HG03280 (cell line): ENCODE measurements at regions not wholly inside any gene's neighbourhood (a gene's known extent, or its start where the extent isn't known, plus 50 kb on each side); places are given as distances from the start of the nearest gene placed in this dataset.

ENCODE experiments used
- ATAC-seq: cut with Tn5 transposase; IDR thresholded peaks from one replicate; pipeline ENCODE4 v1.9.1; 2021; ENCODE audit warnings: mild to moderate bottlenecking, moderate library complexity; ENCODE audit not compliant: unreplicated experiment

DNA sequence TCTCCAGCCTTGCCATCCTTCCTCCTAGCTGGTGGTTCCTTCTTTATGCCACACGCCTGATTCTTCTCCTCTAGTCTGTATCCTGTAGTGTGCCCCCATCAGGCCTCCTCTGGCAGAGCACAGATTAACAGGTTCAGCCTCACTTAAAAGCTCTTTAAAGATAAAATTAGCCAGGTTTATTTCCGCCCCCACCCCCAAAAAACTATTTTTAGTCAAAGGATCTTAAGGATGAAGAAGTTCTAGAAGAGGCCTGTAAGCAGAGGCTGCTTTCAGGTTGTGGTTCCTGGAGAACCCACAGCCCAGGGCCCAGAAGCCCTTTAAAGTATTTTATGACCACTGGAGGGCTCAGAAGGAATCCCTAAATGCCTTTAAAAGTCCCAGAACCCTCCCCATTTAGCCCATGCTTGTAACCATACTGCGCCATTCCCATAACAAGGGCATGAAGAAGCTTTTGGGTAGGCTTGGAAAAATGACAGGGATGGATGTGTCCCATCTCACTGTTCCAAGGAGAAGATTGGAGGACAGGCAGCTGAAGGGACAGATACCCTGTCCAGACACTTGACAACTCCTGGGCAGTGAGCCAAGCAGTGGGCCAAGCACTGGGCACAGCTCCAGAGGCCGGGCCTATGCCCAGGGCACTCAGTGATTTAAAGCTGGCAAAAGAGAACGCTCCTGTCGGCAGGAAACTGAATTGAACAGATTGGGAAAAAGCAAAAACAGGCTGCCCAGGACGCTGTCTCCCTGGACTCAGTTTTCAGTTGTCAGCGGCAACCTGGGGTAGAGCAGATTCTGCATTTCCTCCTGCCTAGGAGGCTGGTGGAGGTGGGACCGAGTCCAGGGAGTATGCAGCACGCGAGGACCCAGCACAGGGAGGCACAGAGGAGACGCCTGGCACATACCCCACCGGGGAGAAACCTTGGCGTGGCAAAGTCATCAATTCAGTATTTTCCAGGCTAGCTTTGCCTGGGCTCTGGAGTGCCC is 106.3 kb upstream of the SSBP2 start:
- no peak for ATAC-seq

DNA sequence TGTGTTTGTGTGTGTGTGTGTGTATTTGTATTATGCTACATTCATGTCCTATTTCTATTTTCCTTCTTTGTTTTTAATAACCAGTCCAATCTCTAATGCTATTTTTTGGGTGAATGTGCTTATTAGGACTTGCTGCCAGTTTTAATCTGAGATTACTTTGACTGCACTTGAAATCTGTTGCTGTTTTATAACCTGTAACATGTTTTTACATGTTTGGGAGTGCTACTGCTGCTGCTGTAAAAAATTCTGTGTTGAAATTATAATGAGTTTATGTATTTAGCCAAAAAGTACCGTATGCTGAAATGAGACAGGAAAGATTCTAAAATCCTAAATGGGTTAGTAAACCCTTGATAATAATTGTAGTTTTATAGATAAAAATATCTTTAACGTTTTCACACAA is 104.7 kb upstream of the SSBP2 start:
- no peak for ATAC-seq

GRCh38 chr5:81854915-81855314 is 104.0 kb upstream of the SSBP2 start:
- no peak for ATAC-seq

DNA sequence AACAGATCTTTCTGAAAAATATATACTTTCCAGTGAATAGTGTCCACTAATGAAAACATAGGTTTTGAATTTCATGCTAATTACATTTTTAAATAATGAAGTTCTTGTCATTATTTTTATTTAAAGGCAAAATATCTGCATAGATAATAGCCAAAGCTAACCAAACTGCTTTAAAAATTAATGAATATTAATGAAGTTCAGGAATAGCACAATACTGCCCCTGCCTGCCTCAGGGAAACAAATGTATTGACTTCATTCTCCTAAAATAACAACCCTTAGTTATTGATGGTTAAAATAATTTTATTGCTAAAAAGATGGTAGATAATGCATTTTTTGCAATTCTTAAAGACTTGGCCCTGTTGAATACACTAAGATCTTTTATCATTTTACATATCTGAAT is 103.6 kb upstream of the SSBP2 start:
- ATAC-seq, result no peak

- no peak for ATAC-seq
Measured at GRCh38 chr5:81853030-81853357, 102.1 kb upstream of the SSBP2 start.

DNA sequence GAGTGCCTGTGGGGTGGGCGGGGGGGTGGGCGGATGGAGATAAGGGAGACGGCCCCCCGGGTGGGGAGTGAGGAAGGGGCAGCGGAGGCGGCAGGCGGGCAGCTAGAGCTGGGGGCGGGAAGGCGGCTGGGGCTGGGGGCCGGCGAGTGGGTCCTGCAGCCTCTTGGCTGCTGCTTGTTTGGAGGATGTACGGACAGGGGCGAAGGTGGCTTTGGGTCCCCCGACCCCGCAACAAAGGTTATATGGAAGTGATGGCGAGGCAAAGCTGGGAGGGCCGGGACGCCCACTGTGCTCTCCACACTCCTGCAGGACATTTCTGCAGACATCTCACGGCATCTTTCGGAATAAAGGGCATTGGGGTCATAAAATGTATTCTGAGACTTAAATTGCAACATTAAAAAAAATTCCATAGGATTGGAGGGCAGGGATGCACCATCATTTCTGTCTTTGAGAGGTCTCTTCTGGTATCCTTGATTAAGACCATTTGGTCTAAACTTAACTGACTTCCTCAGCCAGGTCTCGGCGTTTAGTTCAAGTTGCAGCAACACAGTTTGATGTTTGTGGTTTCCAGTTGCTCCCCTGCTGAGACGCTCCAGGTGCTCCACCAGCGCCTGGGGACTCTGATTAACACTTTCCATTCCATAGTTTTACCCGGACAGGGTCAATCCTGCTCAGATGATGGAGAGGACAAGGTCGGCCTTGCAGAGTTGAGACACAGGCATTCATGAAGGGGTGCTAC is 101.6 kb upstream of the SSBP2 start:
- ATAC-seq, result no peak

DNA sequence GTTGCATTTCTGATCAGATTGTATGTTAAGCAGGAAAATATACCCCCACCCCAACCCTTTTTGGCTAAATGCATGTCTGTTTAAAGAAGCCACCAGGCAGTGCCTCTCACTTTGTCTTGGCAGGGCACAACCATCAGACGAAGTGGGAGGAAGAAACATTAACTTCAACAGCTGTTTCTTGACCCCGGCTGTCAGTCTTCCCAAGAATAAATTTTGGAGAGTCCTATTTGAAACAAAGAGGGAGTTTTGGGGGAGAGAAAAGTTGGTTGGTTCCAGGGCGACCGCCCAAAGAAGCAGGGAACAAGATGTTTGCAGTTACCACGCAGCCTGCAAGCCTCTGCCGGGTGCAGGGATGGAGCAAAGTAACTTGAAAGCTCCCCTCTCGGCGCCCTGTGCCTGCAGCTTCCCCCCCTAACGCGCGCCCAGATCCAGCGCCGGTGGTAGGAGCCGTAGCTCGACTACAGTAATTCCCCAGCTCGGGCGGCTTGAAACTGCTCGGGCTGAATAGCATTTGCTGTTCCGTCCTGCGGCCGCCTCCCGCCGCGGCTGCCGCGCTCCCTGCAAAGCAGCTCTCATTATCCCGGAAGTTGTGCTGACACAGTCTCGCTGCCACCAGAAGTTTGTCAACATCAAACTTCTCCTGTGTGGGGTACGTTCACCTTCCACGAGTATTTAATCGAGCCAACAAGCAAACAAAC is 100.7 kb upstream of the SSBP2 start:
- peak; percentile 90 for ATAC-seq

- no peak for ATAC-seq
Measured at GRCh38 chr5:81850501-81851357, 99.8 kb upstream of the SSBP2 start.

DNA sequence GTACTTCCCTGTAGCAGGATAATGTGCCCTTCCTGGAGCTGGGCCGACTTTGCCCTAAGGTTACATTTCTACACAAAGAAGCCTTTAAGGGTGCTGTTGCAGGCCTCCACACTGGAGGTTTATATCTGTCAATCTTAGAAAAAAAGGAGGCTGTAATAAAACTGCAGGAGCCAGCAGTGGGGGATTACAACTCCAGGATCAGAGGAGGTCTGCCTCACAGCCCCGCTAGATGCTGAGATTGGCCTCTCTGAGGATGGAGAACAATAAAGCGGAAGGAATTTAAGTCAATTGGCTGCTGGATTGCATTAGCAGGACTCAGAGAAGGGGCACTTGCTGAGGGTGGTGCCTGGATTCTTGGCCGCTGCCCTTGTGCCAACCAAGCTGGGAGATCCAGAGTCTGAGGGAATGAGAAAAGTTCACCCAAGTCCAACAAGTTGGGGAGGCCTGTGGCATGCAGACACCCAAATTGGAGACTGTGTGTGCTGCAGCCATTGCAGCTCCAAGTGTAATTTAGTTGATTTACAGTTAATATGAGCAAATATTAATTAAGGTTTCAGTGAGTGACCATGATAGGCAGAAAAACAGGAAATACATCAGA is 99.0 kb upstream of the SSBP2 start:
- ATAC-seq, result no peak

- no peak for ATAC-seq
Measured at GRCh38 chr5:81848362-81848880, 97.5 kb upstream of the SSBP2 start.

DNA sequence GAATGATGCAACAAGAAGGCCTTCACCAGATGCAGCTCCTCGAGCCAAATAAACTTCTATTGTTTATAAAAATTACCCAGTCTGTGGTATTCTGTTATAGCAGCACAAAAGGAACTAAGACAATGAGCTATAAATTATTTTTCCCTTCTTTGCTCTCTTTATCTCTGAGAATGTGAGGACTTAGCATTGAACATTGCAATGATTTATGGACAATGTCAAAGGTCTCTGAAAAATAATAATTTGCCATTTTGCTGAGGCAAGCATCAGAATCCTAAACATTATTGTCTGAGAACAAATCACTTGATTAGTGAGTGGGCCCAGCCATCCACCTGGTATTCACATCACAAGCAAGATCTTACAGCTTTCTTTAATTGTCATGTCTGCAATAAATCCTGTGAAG is 95.4 kb upstream of the SSBP2 start:
- ATAC-seq, result no peak

DNA sequence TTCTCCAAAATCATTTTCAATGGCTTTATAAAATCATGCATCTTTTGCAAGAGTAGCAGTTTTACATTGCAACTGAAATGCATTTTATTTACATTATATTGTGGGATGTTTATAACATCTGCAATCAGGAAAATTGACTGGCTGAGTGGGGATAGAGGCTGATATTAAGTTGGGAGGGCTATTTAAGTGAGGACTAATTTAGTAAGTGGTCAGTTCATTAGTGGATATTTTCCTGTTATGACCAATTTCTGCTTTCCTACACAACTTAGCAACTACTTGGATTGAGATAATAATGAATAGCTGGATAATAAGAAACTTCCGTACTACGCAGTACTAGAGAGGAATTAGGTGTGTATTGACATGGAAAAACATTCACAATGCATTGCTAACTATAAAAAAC is 92.9 kb upstream of the SSBP2 start:
- ATAC-seq, result no peak

GRCh38 chr5:81842795-81843398 is 92.0 kb upstream of the SSBP2 start:
- no peak for ATAC-seq

DNA sequence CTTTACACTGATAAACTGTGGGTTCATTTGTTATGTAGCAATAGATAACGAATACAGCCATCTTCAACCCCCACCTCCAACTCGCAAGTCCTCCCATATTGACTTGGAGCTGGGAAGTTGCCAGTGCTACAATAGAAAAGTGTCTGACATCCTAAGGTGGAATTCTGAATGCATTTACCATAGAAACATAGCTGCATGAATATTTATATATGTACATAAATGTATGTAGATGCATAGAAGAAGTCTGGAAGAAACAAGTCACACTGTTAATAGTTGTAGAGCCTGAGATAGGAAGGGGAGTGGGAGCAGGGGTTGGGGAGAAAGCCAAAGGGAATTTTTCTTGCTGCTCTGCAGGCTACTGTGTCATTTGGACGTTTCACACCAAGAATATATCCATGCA is 88.1 kb upstream of the SSBP2 start:
- no peak for ATAC-seq

GRCh38 chr5:81838307-81838906 is 87.5 kb upstream of the SSBP2 start:
- ATAC-seq, result peak; percentile 66

GRCh38 chr5:81837667-81838306 is 86.9 kb upstream of the SSBP2 start:
- no peak for ATAC-seq

DNA sequence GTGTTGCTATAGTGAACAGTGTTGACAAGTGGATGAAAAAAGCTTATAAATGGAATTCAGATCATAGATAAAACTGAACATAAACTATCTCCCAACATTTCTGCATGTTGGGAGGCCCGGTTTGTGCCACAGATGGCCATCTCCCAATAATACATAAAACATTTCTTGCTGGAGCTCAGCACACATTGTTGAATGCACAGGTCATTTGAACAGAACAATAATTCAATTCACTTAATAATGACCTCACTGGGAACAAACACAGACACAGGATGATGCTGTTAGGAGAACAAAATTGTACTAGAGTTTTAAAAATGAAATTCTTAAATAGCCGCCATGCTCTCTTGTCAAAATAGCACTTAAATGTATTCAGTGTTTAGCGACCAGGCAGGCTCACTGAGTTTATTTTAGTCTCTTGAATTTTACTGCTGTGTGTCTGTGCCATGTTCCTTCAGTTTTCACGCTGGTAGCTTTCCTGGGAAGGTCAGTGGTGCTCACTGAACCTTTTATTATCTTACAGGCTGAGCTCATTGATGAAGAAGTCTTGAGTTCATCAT is 85.0 kb upstream of the SSBP2 start:
- no peak for ATAC-seq

DNA sequence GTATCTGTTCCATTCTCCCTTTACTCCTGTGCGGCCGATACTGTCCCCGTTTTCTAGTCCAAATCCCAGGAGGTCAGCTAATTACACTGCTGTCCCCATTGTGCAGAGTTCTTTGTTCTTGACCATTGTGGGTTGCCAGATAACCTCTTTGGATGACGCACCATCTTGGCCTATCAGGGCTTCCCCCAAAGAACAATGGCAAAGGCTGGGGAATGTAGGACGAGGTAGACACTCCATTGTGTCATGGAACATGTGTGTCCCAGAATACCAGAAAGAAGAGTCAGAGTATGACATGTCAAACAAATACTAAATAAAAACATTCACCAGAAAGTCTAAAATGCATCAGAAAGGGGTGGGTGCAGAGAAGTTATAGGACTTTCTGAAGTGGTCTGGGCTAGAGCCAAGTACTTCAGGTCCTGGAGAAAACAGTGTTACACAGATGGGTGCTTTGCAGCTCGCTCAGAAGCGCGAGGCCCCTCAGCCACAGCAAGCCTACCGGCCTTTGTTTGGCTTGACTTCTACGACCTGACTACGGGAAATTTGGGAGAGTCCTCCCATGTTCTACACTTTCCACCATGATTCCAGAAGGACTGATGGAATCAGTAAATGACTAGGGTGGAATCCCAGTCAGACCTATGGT is 83.2 kb upstream of the SSBP2 start:
- no peak for ATAC-seq
